ENCODE measurements at regions not wholly inside any gene's neighbourhood (a gene's known extent, or its start where the extent isn't known, plus 50 kb on each side); places are given as distances from the start of the nearest gene placed in this dataset.

DNA sequence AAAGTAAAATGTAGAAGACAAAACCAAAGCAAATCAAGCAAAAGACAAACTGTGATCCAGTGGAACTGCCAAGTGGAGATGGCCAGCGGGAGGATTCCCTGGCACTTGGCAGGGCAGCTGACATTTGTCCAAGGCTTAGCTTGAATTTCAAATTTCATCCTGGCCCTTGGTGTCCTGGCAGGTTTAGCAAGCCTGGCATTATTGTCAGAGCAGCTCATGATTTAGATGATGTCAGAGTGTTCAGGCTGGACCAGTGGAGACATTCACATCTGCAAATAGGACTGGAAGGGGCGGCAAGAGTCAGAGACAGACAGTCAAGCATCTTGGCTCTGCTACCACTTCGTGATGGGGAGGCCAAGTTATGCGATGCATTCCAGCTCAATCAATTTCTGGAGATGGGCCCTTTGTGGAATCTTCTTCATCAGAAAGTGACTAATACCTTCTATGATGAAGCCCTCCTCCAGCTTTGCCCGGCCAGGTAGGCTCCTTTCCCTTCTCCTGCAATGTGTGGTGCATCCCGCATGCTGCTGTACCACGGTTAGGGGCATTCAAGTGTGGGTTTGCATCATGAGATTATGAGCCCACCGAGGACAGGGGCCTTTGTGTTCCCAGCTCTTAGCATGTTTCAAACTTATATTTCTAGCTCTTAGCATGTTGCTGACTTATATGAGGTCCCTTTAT is 199.7 kb downstream of the ANKRD30B start:
- TF ChIP-seq, protein P1, sequence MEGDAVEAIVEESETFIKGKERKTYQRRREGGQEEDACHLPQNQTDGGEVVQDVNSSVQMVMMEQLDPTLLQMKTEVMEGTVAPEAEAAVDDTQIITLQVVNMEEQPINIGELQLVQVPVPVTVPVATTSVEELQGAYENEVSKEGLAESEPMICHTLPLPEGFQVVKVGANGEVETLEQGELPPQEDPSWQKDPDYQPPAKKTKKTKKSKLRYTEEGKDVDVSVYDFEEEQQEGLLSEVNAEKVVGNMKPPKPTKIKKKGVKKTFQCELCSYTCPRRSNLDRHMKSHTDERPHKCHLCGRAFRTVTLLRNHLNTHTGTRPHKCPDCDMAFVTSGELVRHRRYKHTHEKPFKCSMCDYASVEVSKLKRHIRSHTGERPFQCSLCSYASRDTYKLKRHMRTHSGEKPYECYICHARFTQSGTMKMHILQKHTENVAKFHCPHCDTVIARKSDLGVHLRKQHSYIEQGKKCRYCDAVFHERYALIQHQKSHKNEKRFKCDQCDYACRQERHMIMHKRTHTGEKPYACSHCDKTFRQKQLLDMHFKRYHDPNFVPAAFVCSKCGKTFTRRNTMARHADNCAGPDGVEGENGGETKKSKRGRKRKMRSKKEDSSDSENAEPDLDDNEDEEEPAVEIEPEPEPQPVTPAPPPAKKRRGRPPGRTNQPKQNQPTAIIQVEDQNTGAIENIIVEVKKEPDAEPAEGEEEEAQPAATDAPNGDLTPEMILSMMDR (IDR thresholded peaks at IDR 0.05) = no peak
- TF ChIP-seq POLR2A (IDR thresholded peaks at IDR 0.05) = no peak

All from esophagus squamous epithelium (tissue), 4 donors.